GM19395 (cell line): ENCODE measurements at regions not wholly inside any gene's neighbourhood (a gene's known extent, or its start where the extent isn't known, plus 50 kb on each side); places are given as distances from the start of the nearest gene placed in this dataset.
"Not testable (repeated sequence)": the region's sequence is repeated elsewhere in the genome, so short reads cannot be mapped to it uniquely, and the experiment has no call there.

Source experiments
- ATAC-seq: cut with Tn5 transposase; IDR thresholded peaks from one replicate; pipeline ENCODE4 v1.9.1; 2021; ENCODE audit warnings: mild to moderate bottlenecking, moderate library complexity; ENCODE audit not compliant: unreplicated experiment

DNA sequence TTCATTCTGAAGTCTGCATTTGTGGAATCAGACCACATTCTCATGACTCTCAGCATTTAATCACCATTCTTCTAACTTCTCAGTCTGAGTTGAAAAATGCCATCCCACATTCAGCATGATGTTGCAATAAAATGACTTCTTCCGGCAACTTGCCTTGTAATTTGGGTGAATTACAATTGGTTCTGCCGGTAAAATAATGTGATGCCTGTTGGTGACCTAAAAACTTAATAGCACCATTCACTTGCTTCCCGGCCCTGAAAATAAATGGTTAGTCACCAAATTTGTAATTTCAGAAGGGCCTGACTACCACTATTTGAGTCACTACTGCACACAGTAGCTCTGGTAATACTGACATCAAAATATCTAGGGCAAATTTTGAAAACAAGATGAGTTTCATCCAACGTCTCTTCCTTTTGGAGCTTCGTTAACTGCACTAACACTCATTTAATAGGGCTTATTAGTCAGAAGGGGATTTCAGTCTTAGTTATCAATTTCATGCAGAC is 637.1 kb upstream of the CHAC2 start:
- no peak for ATAC-seq

DNA sequence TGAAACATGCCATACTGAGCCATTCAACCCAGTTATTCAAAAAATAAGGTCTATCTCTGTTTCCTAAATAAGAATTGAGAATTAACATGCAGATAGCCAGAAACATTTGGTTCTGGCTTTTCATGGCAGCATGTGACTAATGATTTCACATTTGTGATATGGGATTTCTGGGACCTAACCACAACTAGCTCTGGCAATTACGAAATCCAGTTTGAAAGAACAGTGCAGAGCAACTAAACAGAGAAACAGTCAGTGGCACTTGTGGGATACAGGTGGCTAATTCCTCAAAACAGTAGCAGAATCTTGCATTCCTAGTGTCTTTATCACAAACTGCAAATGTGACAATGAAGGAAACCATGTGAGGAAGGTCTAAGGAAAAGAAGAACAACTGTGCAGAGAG is 637.8 kb upstream of the CHAC2 start:
- no peak for ATAC-seq

- ATAC-seq: no peak
These were observed 640.4 kb upstream of the CHAC2 start for GRCh38 chr2:53127061-53127650.

- ATAC-seq: no peak
These were observed 652.6 kb upstream of the CHAC2 start for GRCh38 chr2:53114991-53115390.

DNA sequence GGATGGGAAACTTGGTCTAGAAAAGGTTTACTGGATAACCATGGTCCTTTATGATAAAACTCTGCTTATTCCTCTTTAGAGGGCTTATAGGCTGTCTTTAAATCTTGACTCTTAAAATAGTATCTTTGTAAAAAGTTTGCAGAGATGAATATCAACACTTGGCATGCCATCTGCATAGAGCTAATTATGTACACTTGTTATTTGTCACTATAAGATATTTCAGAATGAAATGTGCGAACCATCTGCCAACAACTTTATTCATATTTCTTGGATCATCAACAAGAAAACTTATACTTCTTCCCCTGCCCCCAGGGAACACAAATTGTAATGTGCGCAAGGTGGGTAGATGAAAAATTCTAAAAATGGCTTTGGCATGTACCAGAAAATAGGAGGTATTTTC is 653.0 kb upstream of the CHAC2 start:
- no peak for ATAC-seq

- ATAC-seq: not testable (repeated sequence)
These were observed 655.2 kb upstream of the CHAC2 start for GRCh38 chr2:53112408-53112807.

DNA sequence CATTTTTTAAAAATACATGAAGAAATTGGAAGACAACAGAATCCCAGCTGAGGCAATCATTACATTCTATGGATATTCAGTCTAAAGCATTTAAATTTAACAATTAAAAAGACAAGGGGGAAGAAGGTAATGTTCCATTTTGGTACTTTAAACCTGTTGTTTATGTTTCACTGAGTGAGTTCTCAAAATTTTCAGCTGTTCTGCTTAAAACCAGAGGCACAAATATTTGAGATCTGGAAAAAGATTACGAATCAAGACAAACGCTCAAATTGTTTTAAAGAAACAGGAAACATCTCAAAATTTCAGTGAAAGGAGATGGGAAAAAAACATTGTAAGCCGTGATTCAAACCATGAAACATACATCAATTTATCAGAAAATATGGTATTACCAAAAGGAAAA is 656.2 kb upstream of the CHAC2 start:
- ATAC-seq: no peak

GRCh38 chr2:53111004-53111403 is 656.6 kb upstream of the CHAC2 start:
- ATAC-seq: no peak

DNA sequence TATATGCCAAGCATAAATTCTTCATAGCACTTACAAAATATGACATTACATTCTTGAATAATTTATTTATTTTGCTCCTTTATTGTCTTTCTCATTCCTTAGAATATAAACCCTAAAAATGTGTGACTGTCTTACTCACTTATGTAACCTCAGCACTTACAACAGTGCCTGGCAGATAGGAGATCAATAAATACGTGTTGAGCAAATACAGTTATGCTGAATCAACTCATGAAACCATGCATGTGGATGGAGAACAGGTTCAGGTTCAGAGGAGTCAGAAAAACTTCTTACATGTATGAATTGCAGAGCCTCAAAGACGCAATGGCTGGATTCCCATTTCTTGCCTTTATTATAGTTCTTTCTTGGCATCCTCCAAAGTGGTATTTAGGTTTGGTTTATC is 659.4 kb upstream of the CHAC2 start:
- ATAC-seq: no peak

DNA sequence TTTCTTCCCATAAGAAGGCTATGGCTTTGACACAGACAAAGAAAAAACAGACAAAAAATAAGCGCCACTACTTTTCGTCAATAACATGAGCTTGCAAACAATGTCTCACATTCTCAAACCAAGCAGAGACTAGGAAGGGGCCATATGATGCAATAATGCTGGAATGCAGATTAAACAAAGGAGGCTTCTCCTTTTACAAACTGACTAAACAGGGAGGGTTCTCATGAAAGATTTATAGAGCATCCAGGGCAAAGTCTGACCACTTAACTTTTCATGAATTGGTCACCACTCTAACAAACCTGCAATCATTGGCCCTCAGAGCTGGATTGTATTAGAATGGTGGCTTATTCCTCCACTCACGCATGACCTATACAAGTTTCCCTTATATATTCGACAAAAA is 663.3 kb upstream of the CHAC2 start:
- ATAC-seq: no peak

GRCh38 chr2:53103679-53104078 is 663.9 kb upstream of the CHAC2 start:
- ATAC-seq: no peak

DNA sequence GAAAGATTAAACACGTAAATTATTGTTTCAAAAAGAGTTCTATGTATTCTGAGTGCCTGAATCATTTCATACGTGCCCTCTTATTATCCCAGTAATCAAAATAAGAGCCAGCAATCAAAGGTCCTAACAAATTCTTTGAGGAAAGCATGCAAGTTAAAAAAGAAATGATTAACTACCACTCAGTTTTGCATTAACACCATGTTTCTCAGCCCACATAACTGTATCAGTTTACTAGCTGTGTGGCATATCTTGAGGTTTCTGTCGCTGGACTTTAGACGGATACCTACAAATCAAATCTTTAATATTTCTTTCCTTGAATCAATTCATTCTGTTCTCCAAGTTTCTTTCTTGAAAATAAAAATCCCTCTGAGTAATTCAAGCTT is 668.9 kb upstream of the CHAC2 start:
- ATAC-seq: no peak

- no peak for ATAC-seq
These were observed 671.3 kb upstream of the CHAC2 start for GRCh38 chr2:53096351-53096750.

DNA sequence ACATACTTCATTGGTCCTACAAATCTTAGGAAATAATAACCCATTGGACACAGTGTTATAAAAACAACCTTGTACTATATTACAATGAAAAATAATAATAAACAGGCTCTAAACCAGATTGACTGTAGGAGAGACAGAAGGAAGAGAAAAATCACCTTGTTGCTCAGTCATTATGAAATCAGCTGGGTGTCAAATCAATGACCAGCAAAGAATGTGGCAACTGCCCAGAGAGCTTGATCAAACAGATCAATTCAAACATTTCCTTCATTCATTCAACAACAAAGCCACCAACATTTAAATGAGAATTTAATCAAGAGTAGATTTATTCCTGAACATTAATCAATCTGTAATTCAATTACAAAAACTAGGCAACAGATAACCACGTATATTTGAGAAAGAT is 671.9 kb upstream of the CHAC2 start:
- no peak for ATAC-seq

GRCh38 chr2:53095227-53095626 is 672.4 kb upstream of the CHAC2 start:
- no peak for ATAC-seq

DNA sequence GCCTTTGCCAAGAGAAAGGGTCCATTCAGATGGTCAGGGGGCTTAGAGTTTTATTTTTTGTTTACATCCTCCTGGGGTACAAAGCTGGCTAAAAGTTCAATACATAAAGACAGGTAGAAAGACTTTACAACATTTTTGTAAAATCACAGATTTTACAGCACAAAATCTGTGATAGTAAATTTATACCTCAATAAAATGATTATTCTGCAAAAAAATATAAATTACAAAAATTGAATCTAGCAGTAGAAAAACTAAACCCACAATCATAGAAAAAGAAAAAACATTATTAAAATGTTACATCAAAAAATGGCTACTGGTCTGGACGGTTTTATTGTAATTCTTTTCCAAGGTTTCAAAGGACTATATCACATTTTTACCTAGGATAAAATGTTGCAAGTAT is 674.2 kb upstream of the CHAC2 start:
- ATAC-seq: no peak

- no peak for ATAC-seq
These were observed 676.4 kb upstream of the CHAC2 start for GRCh38 chr2:53091183-53091582.

GRCh38 chr2:53087874-53088461 is 679.6 kb upstream of the CHAC2 start:
- no peak for ATAC-seq

DNA sequence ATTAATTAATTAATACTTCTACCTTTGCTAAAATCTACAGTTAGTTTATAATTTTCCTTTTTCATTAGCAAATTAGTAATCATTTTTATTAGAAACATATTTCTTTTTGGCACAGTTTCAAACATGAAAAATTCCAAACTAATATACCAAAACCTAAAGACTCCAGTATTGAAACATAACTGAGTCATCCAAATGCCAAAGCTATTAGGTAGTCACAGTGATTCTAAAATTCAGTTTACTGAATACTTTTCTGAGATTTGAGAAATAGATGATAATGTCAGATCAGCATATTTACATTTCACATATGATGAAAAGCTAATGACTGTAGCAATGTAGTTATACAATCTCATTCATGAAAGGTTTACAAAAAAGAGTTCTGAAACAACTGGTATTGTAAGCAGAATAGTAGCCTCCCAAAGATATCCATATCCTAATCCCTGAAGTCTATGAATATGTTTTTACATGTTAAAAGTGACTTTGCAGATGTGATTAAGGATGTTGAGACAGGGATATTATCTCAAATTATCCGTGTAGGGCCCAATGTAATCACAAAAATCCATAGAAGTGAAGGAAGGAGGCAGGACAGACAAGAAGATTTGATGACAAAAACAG is 680.2 kb upstream of the CHAC2 start:
- no peak for ATAC-seq

GRCh38 chr2:53077413-53077812 is 690.2 kb upstream of the CHAC2 start:
- no peak for ATAC-seq

DNA sequence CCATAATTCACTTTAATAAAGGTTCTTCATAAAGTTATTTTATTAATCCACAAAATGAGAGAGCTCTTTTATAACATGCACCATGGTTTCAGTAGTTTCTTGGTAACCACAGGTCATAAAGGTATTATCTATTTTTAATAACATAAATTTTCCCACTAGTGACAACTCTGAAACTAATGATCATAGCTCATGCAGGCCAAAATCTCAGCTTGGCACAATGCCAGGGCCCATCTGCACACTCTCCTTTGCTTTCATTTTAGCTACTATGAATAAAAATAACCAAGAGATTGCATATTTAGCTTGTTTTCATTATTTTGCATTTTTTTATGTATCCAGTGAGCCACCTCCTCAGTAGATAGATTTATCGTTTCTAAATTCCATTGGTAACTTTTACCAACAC is 691.8 kb upstream of the CHAC2 start:
- ATAC-seq: no peak

- ATAC-seq: no peak
These were observed 700.1 kb upstream of the CHAC2 start for GRCh38 chr2:53067533-53067932.

GRCh38 chr2:53067056-53067455 is 700.5 kb upstream of the CHAC2 start:
- no peak for ATAC-seq
